ENCODE measurements at regions not wholly inside any gene's neighbourhood (a gene's known extent, or its start where the extent isn't known, plus 50 kb on each side); places are given as distances from the start of the nearest gene placed in this dataset.
"Not testable (repeated sequence)": the region's sequence is repeated elsewhere in the genome, so short reads cannot be mapped to it uniquely, and the experiment has no call there.

GRCh38 chr12:19921716-19922115 lies 446.6 kb upstream of the PDE3A start:
- DNase-seq: not testable (repeated sequence)

- DNase-seq: no peak
Observed at GRCh38 chr12:19922717-19923116, 445.6 kb upstream of the PDE3A start.

GRCh38 chr12:19924360-19924759 lies 444.0 kb upstream of the PDE3A start:
- no peak for DNase-seq

GRCh38 chr12:19925841-19926240 lies 442.5 kb upstream of the PDE3A start:
- no peak for DNase-seq

- DNase-seq: no peak
Observed at GRCh38 chr12:19926266-19926665, 442.1 kb upstream of the PDE3A start.

- DNase-seq: no peak
Observed at GRCh38 chr12:19927661-19928060, 440.7 kb upstream of the PDE3A start.

GRCh38 chr12:19932413-19932812 lies 435.9 kb upstream of the PDE3A start:
- no peak for DNase-seq

GRCh38 chr12:19933924-19934323 lies 434.4 kb upstream of the PDE3A start:
- no peak for DNase-seq

- no peak for DNase-seq
Observed at GRCh38 chr12:19937161-19937560, 431.2 kb upstream of the PDE3A start.

GRCh38 chr12:19938031-19938430 lies 430.3 kb upstream of the PDE3A start:
- no peak for DNase-seq

GRCh38 chr12:19938491-19938890 lies 429.8 kb upstream of the PDE3A start:
- DNase-seq: no peak

GRCh38 chr12:19940267-19940666 lies 428.1 kb upstream of the PDE3A start:
- DNase-seq: no peak

GRCh38 chr12:19941096-19941495 lies 427.2 kb upstream of the PDE3A start:
- DNase-seq: no peak

GRCh38 chr12:19945559-19946435 lies 422.5 kb upstream of the PDE3A start:
- DNase-seq: no peak

GRCh38 chr12:19946550-19946949 lies 421.8 kb upstream of the PDE3A start:
- no peak for DNase-seq

- DNase-seq: no peak
Observed at GRCh38 chr12:19947344-19947743, 421.0 kb upstream of the PDE3A start.

GRCh38 chr12:19951664-19952063 lies 416.7 kb upstream of the PDE3A start:
- no peak for DNase-seq

GRCh38 chr12:19953734-19954133 lies 414.6 kb upstream of the PDE3A start:
- no peak for DNase-seq

GRCh38 chr12:19954163-19954562 lies 414.2 kb upstream of the PDE3A start:
- DNase-seq: no peak

- DNase-seq: no peak
Observed at GRCh38 chr12:19957308-19958125, 410.8 kb upstream of the PDE3A start.

GRCh38 chr12:19958389-19958788 lies 409.9 kb upstream of the PDE3A start:
- DNase-seq: no peak

GRCh38 chr12:19959353-19959752 lies 409.0 kb upstream of the PDE3A start:
- DNase-seq: no peak

GRCh38 chr12:19960527-19960926 lies 407.8 kb upstream of the PDE3A start:
- no peak for DNase-seq

GRCh38 chr12:19962192-19962591 lies 406.1 kb upstream of the PDE3A start:
- no peak for DNase-seq
